ENCODE measurements at regions not wholly inside any gene's neighbourhood (a gene's known extent, or its start where the extent isn't known, plus 50 kb on each side); places are given as distances from the start of the nearest gene placed in this dataset.

GRCh38 chr9:38285236-38285635 lies 107.3 kb upstream of the ALDH1B1 start:
- TF ChIP-seq EZH2 (IDR thresholded peaks at IDR 0.05), result no peak
- no peak for TF ChIP-seq POLR2AphosphoS5 (IDR thresholded peaks at IDR 0.05; ENCODE audit: borderline replicate concordance, low read depth, low read length)
- TF ChIP-seq FOXP2 (optimal IDR thresholded peaks at IDR 0.05; ENCODE audit: control extremely low read depth, extremely low read length, insufficient read depth), result no peak

Data from SK-N-MC (cell line).